ENCODE measurements at regions not wholly inside any gene's neighbourhood (a gene's known extent, or its start where the extent isn't known, plus 50 kb on each side); places are given as distances from the start of the nearest gene placed in this dataset.

- ChIA-PET POLR2A (no interaction called here), CTCF (interaction anchor here (0.7 kb wide), 1 partner anchor 242 kb away, joined by 3 read pairs; no protein-coding TSS in a partner anchor)
- no peak for DNase-seq (ENCODE audit: unreplicated experiment)
- H3K27me3 Mint-ChIP-seq (ENCODE audit: insufficient read depth, unreplicated experiment), result no peaks in the 10 kb centered on the region
- H3K27ac Mint-ChIP-seq (ENCODE audit: low read depth, unreplicated experiment), result no peak overlapping the region
- intact Hi-C loops (cut with micrococcal nuclease), result no loop called here
- TF ChIP-seq CTCF (IDR thresholded peaks at IDR 0.05; ENCODE audit: unreplicated experiment), result no peak
- no peaks in the 10 kb centered on the region for H3K36me3 Mint-ChIP-seq (ENCODE audit: insufficient read depth, unreplicated experiment)
- no peaks in the 10 kb centered on the region for H3K4me1 Mint-ChIP-seq (ENCODE audit: insufficient read depth, unreplicated experiment)
- H3K4me3 Mint-ChIP-seq (ENCODE audit: unreplicated experiment), result no peak overlapping the region
- no TSS peak for BruUV-seq (replicated peaks)
- peaks cover 15% of the 10 kb centered on the region for H3K9me3 Mint-ChIP-seq (ENCODE audit: unreplicated experiment)
These were observed 375.2 kb downstream of the AACS start for GRCh38 chr12:125440399-125440798.

GRCh38 chr12:125443341-125443740 is 378.1 kb downstream of the AACS start:
- Mint-ChIP-seq H3K4me3 (ENCODE audit: unreplicated experiment) (no peak overlapping the region), H3K27ac (ENCODE audit: low read depth, unreplicated experiment) (no peak overlapping the region), H3K36me3 (ENCODE audit: insufficient read depth, unreplicated experiment) (no peaks in the 10 kb centered on the region), H3K4me1 (ENCODE audit: insufficient read depth, unreplicated experiment) (no peaks in the 10 kb centered on the region), H3K9me3 (ENCODE audit: unreplicated experiment) (peaks cover 18% of the 10 kb centered on the region), H3K27me3 (ENCODE audit: insufficient read depth, unreplicated experiment) (no peaks in the 10 kb centered on the region)
- CTCF ChIA-PET, result interaction anchor here (1.2 kb wide), 1 partner anchor 14 kb away, joined by 3 read pairs; no protein-coding TSS in a partner anchor
- intact Hi-C loops (cut with micrococcal nuclease), result no loop called here
- POLR2A ChIA-PET, result no interaction called here
- BruUV-seq (replicated peaks), result no TSS peak
- no peak for DNase-seq (ENCODE audit: unreplicated experiment)
- no peak for TF ChIP-seq CTCF (IDR thresholded peaks at IDR 0.05; ENCODE audit: unreplicated experiment)

- POLR2A ChIA-PET, result no interaction called here
These were observed 386.2 kb downstream of the AACS start for GRCh38 chr12:125451408-125451807.

GRCh38 chr12:125453751-125454150 is 388.5 kb downstream of the AACS start:
- DNase-seq (ENCODE audit: unreplicated experiment), result no peak
- ChIA-PET POLR2A (no interaction called here), CTCF (interaction anchor here (0.7 kb wide), 1 partner anchor 660 kb away, joined by 4 read pairs; no protein-coding TSS in a partner anchor)
- Mint-ChIP-seq H3K9me3 (ENCODE audit: unreplicated experiment) (peaks cover 30% of the 10 kb centered on the region), H3K4me3 (ENCODE audit: unreplicated experiment) (no peak overlapping the region), H3K4me1 (ENCODE audit: insufficient read depth, unreplicated experiment) (no peaks in the 10 kb centered on the region), H3K36me3 (ENCODE audit: insufficient read depth, unreplicated experiment) (no peaks in the 10 kb centered on the region), H3K27me3 (ENCODE audit: insufficient read depth, unreplicated experiment) (peaks cover 14% of the 10 kb centered on the region), H3K27ac (ENCODE audit: low read depth, unreplicated experiment) (no peak overlapping the region)
- intact Hi-C loops (cut with micrococcal nuclease), result no loop called here
- no peak for TF ChIP-seq CTCF (IDR thresholded peaks at IDR 0.05; ENCODE audit: unreplicated experiment)
- BruUV-seq (replicated peaks), result no TSS peak

More at GRCh38 chr12:125451408-125451807, 386.2 kb downstream of the AACS start:
- H3K4me3 Mint-ChIP-seq (ENCODE audit: unreplicated experiment), result no peak overlapping the region
- no TSS peak for BruUV-seq (replicated peaks)
- no peak for TF ChIP-seq CTCF (IDR thresholded peaks at IDR 0.05; ENCODE audit: unreplicated experiment)
- peaks cover 27% of the 10 kb centered on the region for H3K9me3 Mint-ChIP-seq (ENCODE audit: unreplicated experiment)
- H3K4me1 Mint-ChIP-seq (ENCODE audit: insufficient read depth, unreplicated experiment), result no peaks in the 10 kb centered on the region
- intact Hi-C loops (cut with micrococcal nuclease), result no loop called here
- no peaks in the 10 kb centered on the region for H3K36me3 Mint-ChIP-seq (ENCODE audit: insufficient read depth, unreplicated experiment)
- H3K27me3 Mint-ChIP-seq (ENCODE audit: insufficient read depth, unreplicated experiment), result peaks cover 14% of the 10 kb centered on the region
- no peak overlapping the region for H3K27ac Mint-ChIP-seq (ENCODE audit: low read depth, unreplicated experiment)
- no peak for DNase-seq (ENCODE audit: unreplicated experiment)
- CTCF ChIA-PET, result no interaction called here
